HepG2 (cell line): ENCODE measurements at regions not wholly inside any gene's neighbourhood (a gene's known extent, or its start where the extent isn't known, plus 50 kb on each side); places are given as distances from the start of the nearest gene placed in this dataset.

Experiments
- JUND ChIP-seq: sonication (generic); formaldehyde crosslinking; IDR thresholded peaks from 2 replicates; pipeline ENCODE4 v1.8.0; 2022; ENCODE audit warnings: mild to moderate bottlenecking, missing genetic modification reagents
- KAT8 ChIP-seq: IDR thresholded peaks from 2 replicates; pipeline ENCODE4 v1.6.1; 2016; ENCODE audit warnings: missing genetic modification reagents, missing compliant biosample characterization
- NR2C2 ChIP-seq: sonication (generic); formaldehyde crosslinking; IDR thresholded peaks from 2 replicates; pipeline ENCODE4 v1.4.0; 2020; ENCODE audit warnings: missing genetic modification reagents, mild to moderate bottlenecking, moderate library complexity, borderline replicate concordance
- RELA ChIP-seq: sonication (generic); formaldehyde crosslinking; IDR thresholded peaks from 2 replicates; pipeline ENCODE4 v1.4.0; 2020; ENCODE audit warnings: missing genetic modification reagents
- ZNF329 ChIP-seq: sonication (generic); formaldehyde crosslinking; IDR thresholded peaks from 2 replicates; pipeline ENCODE4 v1.9.0; 2021; ENCODE audit warnings: low read depth, mild to moderate bottlenecking, missing genetic modification reagents
- ZNF430 ChIP-seq: sonication (generic); formaldehyde crosslinking; IDR thresholded peaks from 2 replicates; pipeline ENCODE4 v1.9.0; 2021; ENCODE audit warnings: mild to moderate bottlenecking, missing genetic modification reagents
- TF ChIP-seq, protein P1 (sequence below): sonication (generic); formaldehyde crosslinking; IDR thresholded peaks from 2 replicates; pipeline ENCODE4 v1.4.0; 2020; ENCODE audit warnings: missing genetic modification reagents, borderline replicate concordance
- TF ChIP-seq, protein P2 (sequence below): IDR thresholded peaks from 2 replicates; pipeline ENCODE4 v1.6.1; 2016; ENCODE audit warnings: low read depth
- TF ChIP-seq, protein P3 (sequence below): sonication (generic); formaldehyde crosslinking; IDR thresholded peaks from 2 replicates; pipeline ENCODE4 v1.5.0; 2020; ENCODE audit warnings: mild to moderate bottlenecking, missing genetic modification reagents
- TF ChIP-seq, protein P4 (sequence below): sonication (generic); formaldehyde crosslinking; IDR thresholded peaks from 2 replicates; pipeline ENCODE4 v1.4.0; 2020; ENCODE audit warnings: missing genetic modification reagents

DNA sequence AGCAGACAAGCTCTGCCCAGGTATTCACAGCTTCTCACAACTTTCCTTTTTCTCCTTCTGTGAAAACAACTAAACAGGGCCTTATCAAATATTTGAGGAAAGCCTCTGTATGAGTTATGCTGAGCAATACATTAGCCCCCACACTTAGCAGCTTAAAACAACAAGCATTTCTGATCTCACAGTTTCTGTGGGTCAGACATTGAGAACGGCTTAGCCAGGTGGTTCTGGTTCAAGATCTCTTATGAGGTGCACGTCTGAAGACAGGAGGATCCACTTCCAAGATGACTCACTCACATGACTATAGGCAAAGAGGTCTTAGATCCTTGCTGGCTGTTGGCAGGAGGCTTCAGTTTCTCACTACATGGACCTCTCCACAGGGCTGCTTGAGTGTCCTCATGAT is 181.4 kb upstream of the WSCD1 start (continued):
- TF ChIP-seq, protein P1, sequence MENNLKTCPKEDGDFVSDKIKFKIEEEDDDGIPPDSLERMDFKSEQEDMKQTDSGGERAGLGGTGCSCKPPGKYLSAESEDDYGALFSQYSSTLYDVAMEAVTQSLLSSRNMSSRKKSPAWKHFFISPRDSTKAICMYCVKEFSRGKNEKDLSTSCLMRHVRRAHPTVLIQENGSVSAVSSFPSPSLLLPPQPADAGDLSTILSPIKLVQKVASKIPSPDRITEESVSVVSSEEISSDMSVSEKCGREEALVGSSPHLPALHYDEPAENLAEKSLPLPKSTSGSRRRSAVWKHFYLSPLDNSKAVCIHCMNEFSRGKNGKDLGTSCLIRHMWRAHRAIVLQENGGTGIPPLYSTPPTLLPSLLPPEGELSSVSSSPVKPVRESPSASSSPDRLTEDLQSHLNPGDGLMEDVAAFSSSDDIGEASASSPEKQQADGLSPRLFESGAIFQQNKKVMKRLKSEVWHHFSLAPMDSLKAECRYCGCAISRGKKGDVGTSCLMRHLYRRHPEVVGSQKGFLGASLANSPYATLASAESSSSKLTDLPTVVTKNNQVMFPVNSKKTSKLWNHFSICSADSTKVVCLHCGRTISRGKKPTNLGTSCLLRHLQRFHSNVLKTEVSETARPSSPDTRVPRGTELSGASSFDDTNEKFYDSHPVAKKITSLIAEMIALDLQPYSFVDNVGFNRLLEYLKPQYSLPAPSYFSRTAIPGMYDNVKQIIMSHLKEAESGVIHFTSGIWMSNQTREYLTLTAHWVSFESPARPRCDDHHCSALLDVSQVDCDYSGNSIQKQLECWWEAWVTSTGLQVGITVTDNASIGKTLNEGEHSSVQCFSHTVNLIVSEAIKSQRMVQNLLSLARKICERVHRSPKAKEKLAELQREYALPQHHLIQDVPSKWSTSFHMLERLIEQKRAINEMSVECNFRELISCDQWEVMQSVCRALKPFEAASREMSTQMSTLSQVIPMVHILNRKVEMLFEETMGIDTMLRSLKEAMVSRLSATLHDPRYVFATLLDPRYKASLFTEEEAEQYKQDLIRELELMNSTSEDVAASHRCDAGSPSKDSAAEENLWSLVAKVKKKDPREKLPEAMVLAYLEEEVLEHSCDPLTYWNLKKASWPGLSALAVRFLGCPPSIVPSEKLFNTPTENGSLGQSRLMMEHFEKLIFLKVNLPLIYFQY (CRISPR knock-in tag) = no peak
- no peak for TF ChIP-seq KAT8 (CRISPR knock-in tag)
- TF ChIP-seq JUND (CRISPR knock-in tag) = no peak
- TF ChIP-seq, protein P2, sequence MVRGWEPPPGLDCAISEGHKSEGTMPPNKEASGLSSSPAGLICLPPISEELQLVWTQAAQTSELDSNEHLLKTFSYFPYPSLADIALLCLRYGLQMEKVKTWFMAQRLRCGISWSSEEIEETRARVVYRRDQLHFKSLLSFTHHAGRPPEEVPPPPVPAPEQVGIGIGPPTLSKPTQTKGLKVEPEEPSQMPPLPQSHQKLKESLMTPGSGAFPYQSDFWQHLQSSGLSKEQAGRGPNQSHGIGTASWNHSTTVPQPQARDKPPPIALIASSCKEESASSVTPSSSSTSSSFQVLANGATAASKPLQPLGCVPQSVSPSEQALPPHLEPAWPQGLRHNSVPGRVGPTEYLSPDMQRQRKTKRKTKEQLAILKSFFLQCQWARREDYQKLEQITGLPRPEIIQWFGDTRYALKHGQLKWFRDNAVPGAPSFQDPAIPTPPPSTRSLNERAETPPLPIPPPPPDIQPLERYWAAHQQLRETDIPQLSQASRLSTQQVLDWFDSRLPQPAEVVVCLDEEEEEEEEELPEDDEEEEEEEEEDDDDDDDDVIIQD = no peak
- no peak for TF ChIP-seq RELA (CRISPR knock-in tag)
- TF ChIP-seq ZNF430 (CRISPR knock-in tag) = no peak
- TF ChIP-seq, protein P3, sequence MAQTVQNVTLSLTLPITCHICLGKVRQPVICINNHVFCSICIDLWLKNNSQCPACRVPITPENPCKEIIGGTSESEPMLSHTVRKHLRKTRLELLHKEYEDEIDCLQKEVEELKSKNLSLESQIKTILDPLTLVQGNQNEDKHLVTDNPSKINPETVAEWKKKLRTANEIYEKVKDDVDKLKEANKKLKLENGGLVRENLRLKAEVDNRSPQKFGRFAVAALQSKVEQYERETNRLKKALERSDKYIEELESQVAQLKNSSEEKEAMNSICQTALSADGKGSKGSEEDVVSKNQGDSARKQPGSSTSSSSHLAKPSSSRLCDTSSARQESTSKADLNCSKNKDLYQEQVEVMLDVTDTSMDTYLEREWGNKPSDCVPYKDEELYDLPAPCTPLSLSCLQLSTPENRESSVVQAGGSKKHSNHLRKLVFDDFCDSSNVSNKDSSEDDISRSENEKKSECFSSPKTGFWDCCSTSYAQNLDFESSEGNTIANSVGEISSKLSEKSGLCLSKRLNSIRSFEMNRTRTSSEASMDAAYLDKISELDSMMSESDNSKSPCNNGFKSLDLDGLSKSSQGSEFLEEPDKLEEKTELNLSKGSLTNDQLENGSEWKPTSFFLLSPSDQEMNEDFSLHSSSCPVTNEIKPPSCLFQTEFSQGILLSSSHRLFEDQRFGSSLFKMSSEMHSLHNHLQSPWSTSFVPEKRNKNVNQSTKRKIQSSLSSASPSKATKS (CRISPR knock-in tag) = no peak
- TF ChIP-seq, protein P4, sequence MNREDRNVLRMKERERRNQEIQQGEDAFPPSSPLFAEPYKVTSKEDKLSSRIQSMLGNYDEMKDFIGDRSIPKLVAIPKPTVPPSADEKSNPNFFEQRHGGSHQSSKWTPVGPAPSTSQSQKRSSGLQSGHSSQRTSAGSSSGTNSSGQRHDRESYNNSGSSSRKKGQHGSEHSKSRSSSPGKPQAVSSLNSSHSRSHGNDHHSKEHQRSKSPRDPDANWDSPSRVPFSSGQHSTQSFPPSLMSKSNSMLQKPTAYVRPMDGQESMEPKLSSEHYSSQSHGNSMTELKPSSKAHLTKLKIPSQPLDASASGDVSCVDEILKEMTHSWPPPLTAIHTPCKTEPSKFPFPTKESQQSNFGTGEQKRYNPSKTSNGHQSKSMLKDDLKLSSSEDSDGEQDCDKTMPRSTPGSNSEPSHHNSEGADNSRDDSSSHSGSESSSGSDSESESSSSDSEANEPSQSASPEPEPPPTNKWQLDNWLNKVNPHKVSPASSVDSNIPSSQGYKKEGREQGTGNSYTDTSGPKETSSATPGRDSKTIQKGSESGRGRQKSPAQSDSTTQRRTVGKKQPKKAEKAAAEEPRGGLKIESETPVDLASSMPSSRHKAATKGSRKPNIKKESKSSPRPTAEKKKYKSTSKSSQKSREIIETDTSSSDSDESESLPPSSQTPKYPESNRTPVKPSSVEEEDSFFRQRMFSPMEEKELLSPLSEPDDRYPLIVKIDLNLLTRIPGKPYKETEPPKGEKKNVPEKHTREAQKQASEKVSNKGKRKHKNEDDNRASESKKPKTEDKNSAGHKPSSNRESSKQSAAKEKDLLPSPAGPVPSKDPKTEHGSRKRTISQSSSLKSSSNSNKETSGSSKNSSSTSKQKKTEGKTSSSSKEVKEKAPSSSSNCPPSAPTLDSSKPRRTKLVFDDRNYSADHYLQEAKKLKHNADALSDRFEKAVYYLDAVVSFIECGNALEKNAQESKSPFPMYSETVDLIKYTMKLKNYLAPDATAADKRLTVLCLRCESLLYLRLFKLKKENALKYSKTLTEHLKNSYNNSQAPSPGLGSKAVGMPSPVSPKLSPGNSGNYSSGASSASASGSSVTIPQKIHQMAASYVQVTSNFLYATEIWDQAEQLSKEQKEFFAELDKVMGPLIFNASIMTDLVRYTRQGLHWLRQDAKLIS (CRISPR knock-in tag) = no peak
- TF ChIP-seq ZNF329 (CRISPR knock-in tag) = no peak
- TF ChIP-seq NR2C2 (CRISPR knock-in tag) = no peak
